A673 (cell line): ENCODE measurements at regions not wholly inside any gene's neighbourhood (a gene's known extent, or its start where the extent isn't known, plus 50 kb on each side); places are given as distances from the start of the nearest gene placed in this dataset.
A peak's percentile ranks its signal among the peaks of the same experiment; 100 is the strongest.

Experiments
- BruUV-seq: library from RNA; stranded (reverse); fragments of 400-500 nt; replicated peaks from 2 replicates; lab custom pipeline; 2021; lab: Mats Ljungman, UMichigan
- CTCF ChIA-PET: fragments of 300-600 bp; sonication (Branson Sonifier 250); formaldehyde crosslinking; loops from one replicate; lab custom pipeline; 2022; ENCODE audit warnings: antibody characterized with exemption; lab: Charles Lee
- POLR2A ChIA-PET: fragments of 300-600 bp; sonication (Branson Sonifier 250); formaldehyde crosslinking; loops from one replicate; lab custom pipeline; 2022; ENCODE audit warnings: antibody characterized with exemption; ENCODE audit not compliant: low non-redundant PET; lab: Charles Lee
- DNase-seq: peaks from one replicate; pipeline ENCODE4 v3.0.0-alpha.2; 2015; ENCODE audit warnings: low spot score
- H3K27ac ChIP-seq: fragments of 200-600 bp; sonication (generic); 2 replicates; pipeline ENCODE4 v1.5.1; 2016; ENCODE audit warnings: mixed run types, low read depth, mild to moderate bottlenecking, mixed read lengths, antibody characterized with exemption, low read length; ENCODE audit not compliant: poor library complexity, severe bottlenecking
- H3K27me3 ChIP-seq: fragments of 200-600 bp; sonication (generic); replicated peaks from 2 replicates; pipeline ENCODE4 v1.6.1; 2017; ENCODE audit warnings: mixed run types, low read depth, mild to moderate bottlenecking, mixed read lengths, antibody characterized with exemption, low read length; ENCODE audit not compliant: insufficient read depth, poor library complexity
- H3K36me3 ChIP-seq: fragments of 200-600 bp; sonication (generic); 2 replicates; pipeline ENCODE4 v1.6.1; 2016; ENCODE audit warnings: mixed run types, mild to moderate bottlenecking, mixed read lengths, antibody characterized with exemption, low read length; ENCODE audit not compliant: insufficient read depth, poor library complexity, severe bottlenecking
- H3K4me1 ChIP-seq: fragments of 200-600 bp; sonication (generic); 2 replicates; pipeline ENCODE4 v1.6.1; 2017; ENCODE audit warnings: mixed run types, mild to moderate bottlenecking, mixed read lengths, antibody characterized with exemption, low read length; ENCODE audit not compliant: insufficient read depth, poor library complexity, severe bottlenecking
- H3K4me3 ChIP-seq: fragments of 200-600 bp; sonication (generic); 2 replicates; pipeline ENCODE4 v1.5.1; 2016; ENCODE audit warnings: low read depth, mixed run types, mild to moderate bottlenecking, mixed read lengths, low read length; ENCODE audit not compliant: poor library complexity, severe bottlenecking
- H3K9me3 ChIP-seq: fragments of 200-600 bp; sonication (generic); 2 replicates; pipeline ENCODE4 v1.6.1; 2016; ENCODE audit warnings: mixed run types, low read depth, mild to moderate bottlenecking, mixed read lengths, antibody characterized with exemption, low read length; ENCODE audit not compliant: poor library complexity, severe bottlenecking
- CTCF ChIP-seq: fragments of 300-800, 200-600 bp; sonication (generic); conservative IDR thresholded peaks from 2 replicates; pipeline ENCODE4 v1.5.1; 2017; ENCODE audit warnings: low read depth, mild to moderate bottlenecking, antibody characterized with exemption, low read length, moderate library complexity, mixed read lengths
- EZH2 ChIP-seq: fragments of 200-600 bp; sonication (generic); IDR thresholded peaks from 2 replicates; pipeline ENCODE4 v1.6.1; 2017; ENCODE audit warnings: borderline replicate concordance, low read depth, mild to moderate bottlenecking, mixed read lengths, antibody characterized with exemption, low read length; ENCODE audit not compliant: poor library complexity, severe bottlenecking
- intact Hi-C: fragments of 100-400 bp; cut with micrococcal nuclease; formaldehyde crosslinking; loops from one replicate; pipeline ENCODE4 v1.10.0; 2022; ENCODE audit not compliant: unreplicated experiment

DNA sequence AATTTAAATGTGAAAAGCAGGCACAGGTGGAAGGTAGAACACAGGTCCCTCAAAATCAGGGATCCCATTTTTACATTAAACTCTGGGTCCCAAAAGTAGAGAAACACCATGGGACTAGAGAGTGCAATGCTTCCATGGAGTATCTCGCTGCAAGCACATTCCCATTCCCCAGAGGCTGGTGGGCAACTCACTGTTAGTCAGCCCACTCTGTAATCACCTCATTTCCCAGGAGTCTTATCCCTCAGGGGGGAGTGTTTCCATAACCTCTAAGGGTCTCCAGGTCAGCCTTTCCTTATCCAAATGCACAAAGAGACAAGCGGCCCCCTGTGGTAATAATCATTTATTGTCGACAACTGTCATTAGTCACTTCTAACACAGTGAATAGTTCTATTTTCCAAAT lies 490.1 kb upstream of the LRRC7 start:
- intact Hi-C loops, result loop anchor here (10.0 kb wide), 1 partner anchor 657 kb away; no protein-coding TSS in a partner anchor
- no peaks in the 10 kb centered on the region for H3K9me3 ChIP-seq
- no TSS peak for BruUV-seq
- H3K27me3 ChIP-seq, result no peaks in the 10 kb centered on the region
- DNase-seq, result no peak
- H3K27ac ChIP-seq, result no peak overlapping the region
- POLR2A ChIA-PET, result no interaction called here
- no peak overlapping the region for H3K4me3 ChIP-seq
- no peaks in the 10 kb centered on the region for H3K36me3 ChIP-seq
- CTCF ChIA-PET, result no interaction called here
- H3K4me1 ChIP-seq, result peaks cover 5% of the 10 kb centered on the region
- TF ChIP-seq EZH2, result no peak
- TF ChIP-seq CTCF, result no peak

DNA sequence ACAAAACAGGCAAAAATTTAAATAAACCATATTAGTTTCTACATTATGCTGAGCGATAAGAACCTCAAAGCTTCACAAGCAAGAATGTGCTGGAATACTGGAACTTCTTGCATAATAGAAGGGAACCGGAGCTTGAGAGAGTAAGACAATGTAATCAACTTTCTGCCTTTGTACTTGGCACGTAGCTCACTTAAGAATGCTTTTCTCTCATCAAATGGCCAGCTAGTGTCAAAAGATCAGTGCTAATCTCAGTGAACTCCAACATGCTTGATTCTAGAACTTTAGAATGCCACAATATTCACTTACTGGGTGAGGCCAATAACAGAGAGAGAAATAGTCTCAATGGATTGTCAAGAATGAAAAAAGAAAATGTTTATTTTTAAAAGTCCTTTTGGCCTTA lies 486.1 kb upstream of the LRRC7 start:
- intact Hi-C loops, result no loop called here
- Histone ChIP-seq H3K36me3 (no peaks in the 10 kb centered on the region), H3K27ac (no peak overlapping the region), H3K4me1 (peaks cover 5% of the 10 kb centered on the region), H3K4me3 (no peak overlapping the region), H3K9me3 (no peaks in the 10 kb centered on the region), H3K27me3 (no peaks in the 10 kb centered on the region)
- no peak for TF ChIP-seq EZH2
- no peak for TF ChIP-seq CTCF
- DNase-seq, result no peak
- ChIA-PET POLR2A (no interaction called here), CTCF (no interaction called here)
- no TSS peak for BruUV-seq

DNA sequence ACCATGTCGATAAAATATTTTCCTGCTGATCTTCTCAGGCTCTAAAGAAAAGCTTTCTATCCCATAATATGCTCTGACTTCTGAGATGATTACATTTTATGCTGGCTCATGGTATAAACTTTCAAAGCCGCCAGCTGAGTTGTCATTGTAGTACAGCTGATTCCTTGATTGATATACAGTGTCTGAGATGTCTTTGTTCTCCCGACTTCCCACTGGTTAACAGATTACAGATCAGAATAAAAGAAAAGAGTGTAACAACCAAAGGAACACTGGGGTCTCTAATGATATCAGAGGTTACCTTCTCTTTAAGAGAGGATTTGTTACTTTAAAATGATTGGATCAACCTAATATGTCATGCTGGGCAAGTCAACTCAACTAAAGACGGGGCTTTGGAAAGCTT lies 485.4 kb upstream of the LRRC7 start:
- Histone ChIP-seq H3K36me3 (no peaks in the 10 kb centered on the region), H3K27ac (no peak overlapping the region), H3K4me3 (no peak overlapping the region), H3K9me3 (no peaks in the 10 kb centered on the region), H3K27me3 (no peaks in the 10 kb centered on the region), H3K4me1 (peaks cover 5% of the 10 kb centered on the region)
- POLR2A ChIA-PET, result no interaction called here
- CTCF ChIA-PET, result no interaction called here
- intact Hi-C loops, result no loop called here
- BruUV-seq, result no TSS peak
- no peak for TF ChIP-seq EZH2
- TF ChIP-seq CTCF, result no peak
- DNase-seq, result peak; percentile 28
